ENCODE measurements at regions not wholly inside any gene's neighbourhood (a gene's known extent, or its start where the extent isn't known, plus 50 kb on each side); places are given as distances from the start of the nearest gene placed in this dataset.

DNA sequence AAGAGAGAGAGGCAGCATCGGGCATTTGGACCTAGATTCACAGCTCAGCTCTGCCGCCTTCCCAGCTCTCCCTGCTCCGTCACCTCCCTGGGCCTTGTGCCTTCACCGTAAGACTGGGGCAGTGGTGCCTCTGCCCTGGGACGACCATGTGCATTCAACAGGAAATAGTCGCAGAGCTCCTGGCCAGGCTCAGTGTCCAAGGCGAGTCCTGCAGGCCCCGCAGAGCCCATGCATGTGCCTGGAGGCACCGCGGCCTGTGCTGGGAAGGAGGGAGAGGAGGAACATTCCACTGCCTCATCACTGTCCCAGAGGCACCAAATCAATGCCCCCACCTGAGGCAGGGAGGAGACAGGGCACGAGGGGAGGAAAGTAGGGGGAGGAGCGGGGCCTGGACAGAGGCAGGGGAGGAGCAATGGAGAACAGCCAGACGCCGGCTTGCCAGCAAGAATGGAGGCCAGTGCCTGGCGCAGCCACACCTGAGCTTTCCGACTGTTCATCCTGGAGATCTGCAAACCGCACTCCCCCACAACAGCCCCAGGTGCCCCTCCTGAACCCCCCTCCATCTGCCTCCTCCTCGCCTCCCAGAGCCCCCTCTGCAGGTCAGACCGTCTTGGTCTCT is 74.4 kb upstream of the PRR5 start:
- TF ChIP-seq ZFX (IDR thresholded peaks at IDR 0.05): no peak
- TF ChIP-seq, protein P1, sequence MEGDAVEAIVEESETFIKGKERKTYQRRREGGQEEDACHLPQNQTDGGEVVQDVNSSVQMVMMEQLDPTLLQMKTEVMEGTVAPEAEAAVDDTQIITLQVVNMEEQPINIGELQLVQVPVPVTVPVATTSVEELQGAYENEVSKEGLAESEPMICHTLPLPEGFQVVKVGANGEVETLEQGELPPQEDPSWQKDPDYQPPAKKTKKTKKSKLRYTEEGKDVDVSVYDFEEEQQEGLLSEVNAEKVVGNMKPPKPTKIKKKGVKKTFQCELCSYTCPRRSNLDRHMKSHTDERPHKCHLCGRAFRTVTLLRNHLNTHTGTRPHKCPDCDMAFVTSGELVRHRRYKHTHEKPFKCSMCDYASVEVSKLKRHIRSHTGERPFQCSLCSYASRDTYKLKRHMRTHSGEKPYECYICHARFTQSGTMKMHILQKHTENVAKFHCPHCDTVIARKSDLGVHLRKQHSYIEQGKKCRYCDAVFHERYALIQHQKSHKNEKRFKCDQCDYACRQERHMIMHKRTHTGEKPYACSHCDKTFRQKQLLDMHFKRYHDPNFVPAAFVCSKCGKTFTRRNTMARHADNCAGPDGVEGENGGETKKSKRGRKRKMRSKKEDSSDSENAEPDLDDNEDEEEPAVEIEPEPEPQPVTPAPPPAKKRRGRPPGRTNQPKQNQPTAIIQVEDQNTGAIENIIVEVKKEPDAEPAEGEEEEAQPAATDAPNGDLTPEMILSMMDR (conservative IDR thresholded peaks at IDR 0.05): no peak
- H3K27ac ChIP-seq: no peak overlapping the region

DNA sequence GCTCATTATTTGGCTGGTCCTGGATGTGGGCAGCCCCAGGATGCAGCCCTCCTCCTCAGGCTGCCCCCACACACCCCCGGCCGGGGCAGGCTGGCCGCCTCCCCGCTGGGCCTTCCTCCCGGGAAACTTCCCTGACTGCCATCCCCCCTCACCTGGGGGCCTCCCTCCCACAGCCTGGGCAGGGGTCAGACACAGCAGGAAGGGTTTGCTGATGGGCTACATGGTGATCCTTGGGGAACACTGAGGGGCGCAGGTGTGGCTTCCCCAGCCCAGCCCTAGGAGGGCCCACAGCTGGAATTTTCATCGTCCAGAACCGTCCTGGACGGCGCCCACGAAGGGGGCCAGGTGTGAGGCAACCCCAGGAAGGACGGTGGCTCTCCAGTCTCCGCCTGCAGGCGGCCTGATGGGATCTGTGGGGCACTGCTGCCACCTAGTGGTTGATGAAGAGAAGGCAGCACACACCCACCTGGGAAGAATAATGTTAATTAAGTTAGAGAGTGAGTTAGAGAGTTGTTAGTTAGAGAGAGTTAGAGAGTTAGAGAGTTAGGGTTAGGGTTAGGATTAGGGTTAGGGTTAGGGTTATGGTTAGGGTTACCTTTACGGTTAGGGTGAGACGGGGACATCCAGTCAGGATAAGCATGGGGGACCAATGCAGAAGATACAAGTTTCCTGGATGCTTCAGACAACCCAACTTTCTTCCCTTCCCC is 75.9 kb upstream of the PRR5 start:
- TF ChIP-seq ZFX (IDR thresholded peaks at IDR 0.05): no peak
- TF ChIP-seq, protein P1 (conservative IDR thresholded peaks at IDR 0.05): peak; percentile 96

DNA sequence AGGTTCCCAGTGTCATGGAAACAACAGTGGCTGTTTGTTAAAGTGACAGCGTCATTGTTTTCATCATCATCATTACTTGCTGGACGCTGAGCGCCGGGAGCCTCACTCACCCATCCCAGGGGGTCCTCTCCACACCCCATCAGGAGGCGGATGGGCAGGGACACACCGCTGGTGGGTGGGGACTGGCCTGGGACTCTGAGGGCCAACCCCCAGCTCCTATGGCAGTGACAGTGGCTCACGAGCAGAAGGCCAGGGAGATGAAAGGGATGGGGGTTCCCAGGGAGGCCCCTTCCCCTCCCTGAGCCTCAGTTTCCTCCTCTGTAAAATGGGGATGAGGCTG is 76.6 kb upstream of the PRR5 start:
- no peak overlapping the region for H3K27ac ChIP-seq
- no peak for TF ChIP-seq ZFX (IDR thresholded peaks at IDR 0.05)
- TF ChIP-seq, protein P1 (conservative IDR thresholded peaks at IDR 0.05): no peak

More for the DNA sequence above, 75.9 kb upstream of the PRR5 start:
- H3K27ac ChIP-seq: no peak overlapping the region

DNA sequence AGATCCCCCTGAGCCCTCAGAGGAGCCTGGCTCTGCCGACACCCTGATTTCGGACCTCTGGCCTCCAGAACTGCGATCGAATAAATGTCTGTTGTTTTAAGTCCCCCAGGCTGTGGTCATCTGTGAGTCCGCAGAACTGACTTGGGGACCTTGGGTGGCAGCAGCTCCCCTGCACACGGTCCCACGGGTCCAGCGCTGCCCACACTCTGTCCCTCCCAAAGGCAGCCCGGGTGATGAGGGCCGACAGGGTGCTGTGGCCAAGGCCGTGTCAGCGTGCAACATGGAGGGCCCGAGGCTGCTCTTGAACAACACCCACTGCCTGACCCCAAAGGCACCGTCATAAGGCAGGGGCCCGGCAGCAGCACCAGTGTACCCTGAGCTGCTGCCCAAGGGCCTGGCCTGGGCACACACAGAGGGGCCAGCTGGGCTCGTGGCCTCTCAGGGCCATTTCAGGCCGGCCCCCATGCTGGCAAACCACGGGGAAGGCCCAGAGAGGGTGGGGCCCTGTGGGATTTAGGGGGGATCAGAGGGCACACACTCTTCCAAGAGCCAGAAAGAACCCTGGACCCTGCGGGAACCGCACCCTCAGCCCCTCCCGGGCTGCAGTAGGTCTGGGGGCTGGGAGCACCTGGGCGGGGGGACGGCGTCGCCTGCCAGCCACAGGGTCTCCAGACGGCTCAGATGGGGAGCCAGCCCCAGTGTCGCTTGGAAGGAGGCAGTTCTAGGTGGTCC is 77.1 kb upstream of the PRR5 start:
- TF ChIP-seq, protein P1 (conservative IDR thresholded peaks at IDR 0.05): no peak
- H3K27ac ChIP-seq: no peak overlapping the region

DNA sequence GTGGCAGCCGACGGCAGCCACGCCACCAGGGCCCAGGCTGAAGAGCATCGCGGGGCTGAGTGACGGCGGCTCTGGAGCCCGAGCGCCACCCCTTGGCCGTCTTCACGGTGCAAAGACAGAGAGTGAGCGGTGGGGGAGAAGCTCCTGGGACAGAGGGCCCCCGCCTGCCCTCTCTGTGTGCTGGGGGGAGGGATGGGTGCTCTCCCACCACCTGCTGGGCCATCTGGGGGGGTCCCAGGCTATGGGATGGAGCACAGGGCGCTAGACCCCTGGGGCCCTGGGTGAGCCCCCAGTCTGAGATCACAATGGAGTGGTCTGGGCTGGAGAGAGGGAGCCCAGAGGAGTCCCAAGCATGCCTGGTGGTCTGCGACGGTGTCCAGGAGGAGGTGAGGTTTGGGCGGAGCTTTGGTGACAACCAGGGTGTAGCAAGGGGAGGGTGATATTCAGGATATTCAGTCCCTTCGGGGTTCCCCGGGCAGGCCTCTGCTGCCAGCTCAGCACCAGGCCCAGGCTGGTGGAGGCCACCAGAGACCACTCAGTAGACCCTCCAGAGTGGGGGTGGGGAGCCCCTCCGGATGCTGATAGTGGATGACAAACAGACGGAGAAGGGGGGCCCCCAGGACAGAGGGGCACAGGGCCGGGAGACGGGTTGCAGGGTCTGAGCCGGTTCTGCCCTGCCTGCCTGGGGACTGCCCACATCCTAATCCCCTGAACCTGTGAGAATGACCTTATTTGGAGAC is 78.1 kb upstream of the PRR5 start:
- H3K27ac ChIP-seq: no peak overlapping the region
- TF ChIP-seq ZFX (IDR thresholded peaks at IDR 0.05): no peak
- TF ChIP-seq, protein P1 (conservative IDR thresholded peaks at IDR 0.05): no peak; the same call in 1 of the 2 replicates

DNA sequence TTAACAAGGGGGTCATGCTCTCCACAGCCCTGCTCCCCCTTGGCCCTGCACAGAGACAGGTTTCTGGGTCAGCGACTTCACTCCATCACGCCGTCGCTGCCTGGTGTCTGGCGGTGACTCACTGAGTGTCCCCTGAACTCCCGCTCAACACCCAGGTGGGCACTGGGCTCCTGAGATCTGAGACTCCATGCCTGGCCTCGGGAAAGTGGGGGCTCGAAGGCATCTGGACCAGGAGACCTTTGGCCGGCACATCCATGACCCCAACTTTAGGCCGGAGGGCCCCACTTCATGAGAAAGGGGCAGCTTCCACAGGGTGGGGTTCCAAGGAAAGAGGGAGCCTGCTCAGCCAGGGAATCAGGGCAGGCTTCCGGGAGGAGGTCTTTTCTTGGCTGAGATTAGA is 79.3 kb upstream of the PRR5 start:
- no peak for TF ChIP-seq ZFX (IDR thresholded peaks at IDR 0.05)
- TF ChIP-seq, protein P1 (conservative IDR thresholded peaks at IDR 0.05): no peak
- no peak overlapping the region for H3K27ac ChIP-seq

DNA sequence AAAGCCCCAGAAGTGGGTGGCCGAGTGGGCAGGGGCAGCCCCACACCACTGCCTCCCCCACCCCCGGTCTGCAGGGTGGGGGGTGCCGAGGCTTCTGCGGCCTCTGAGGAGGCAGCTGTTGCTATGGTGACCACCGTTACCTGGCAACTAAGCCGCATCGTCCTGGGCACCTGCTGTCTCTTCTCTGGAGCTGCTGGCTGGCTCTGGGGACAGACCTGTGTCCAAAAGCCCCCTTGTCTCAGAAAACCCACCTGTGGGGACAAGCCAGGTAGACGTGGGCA is 79.9 kb upstream of the PRR5 start:
- H3K27ac ChIP-seq: no peak overlapping the region
- TF ChIP-seq, protein P1 (conservative IDR thresholded peaks at IDR 0.05): no peak
- TF ChIP-seq ZFX (IDR thresholded peaks at IDR 0.05): no peak
